Transverse colon (tissue), 3 donors: ENCODE measurements at regions not wholly inside any gene's neighbourhood (a gene's known extent, or its start where the extent isn't known, plus 50 kb on each side); places are given as distances from the start of the nearest gene placed in this dataset.

Source experiments
- CTCF ChIP-seq, 5 experiments: fragments of 200-600 bp in 3 of 5; fragments of 450-650 bp in 2 of 5; sonication (generic) in 3 of 5; IDR thresholded peaks; 1 replicate in 2 of 5; 2 replicates in 3 of 5; pipeline ENCODE4 v1.5.1; 2016 to 2017; ENCODE audit warnings: antibody characterized with exemption in 5 of 5, inconsistent platforms in 3 of 5, mild to moderate bottlenecking in 2 of 5, moderate library complexity in 1 of 5
- POLR2A ChIP-seq: fragments of 450-650 bp; IDR thresholded peaks from one replicate; pipeline ENCODE4 v1.6.1; 2016; ENCODE audit warnings: antibody characterized with exemption, mild to moderate bottlenecking, moderate library complexity

GRCh38 chr14:38442208-38442607 lies 186.3 kb upstream of the CLEC14A start:
- TF ChIP-seq CTCF (IDR thresholded peaks at IDR 0.05): no peak
- no peak for TF ChIP-seq POLR2A
